LoVo (cell line): ENCODE measurements at regions not wholly inside any gene's neighbourhood (a gene's known extent, or its start where the extent isn't known, plus 50 kb on each side); places are given as distances from the start of the nearest gene placed in this dataset.

Experiments
- DNase-seq: peaks from one replicate; pipeline ENCODE4 v3.0.0-alpha.2; 2016; ENCODE audit warnings: low spot score

DNA sequence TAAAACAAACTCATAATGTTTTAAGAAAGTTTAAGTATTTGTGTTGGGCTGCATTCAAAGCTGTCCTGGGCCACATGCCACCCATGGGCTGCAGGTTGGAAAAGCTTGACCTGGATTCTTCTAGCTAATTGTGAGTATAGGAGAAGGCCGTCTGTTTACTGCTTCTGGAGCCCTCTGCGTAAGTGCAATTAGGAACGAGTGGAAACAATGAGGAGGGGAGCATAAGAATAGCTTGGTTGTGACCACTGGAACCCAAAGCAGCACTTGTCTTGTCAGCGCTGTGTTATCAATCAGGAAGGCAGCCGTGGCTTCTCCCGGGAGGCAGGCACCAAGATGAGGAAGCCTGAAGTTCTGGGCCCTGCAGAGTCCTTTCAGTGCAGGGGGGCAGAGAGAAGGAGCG lies 110.4 kb upstream of the MBNL2 start:
- no peak for DNase-seq

DNA sequence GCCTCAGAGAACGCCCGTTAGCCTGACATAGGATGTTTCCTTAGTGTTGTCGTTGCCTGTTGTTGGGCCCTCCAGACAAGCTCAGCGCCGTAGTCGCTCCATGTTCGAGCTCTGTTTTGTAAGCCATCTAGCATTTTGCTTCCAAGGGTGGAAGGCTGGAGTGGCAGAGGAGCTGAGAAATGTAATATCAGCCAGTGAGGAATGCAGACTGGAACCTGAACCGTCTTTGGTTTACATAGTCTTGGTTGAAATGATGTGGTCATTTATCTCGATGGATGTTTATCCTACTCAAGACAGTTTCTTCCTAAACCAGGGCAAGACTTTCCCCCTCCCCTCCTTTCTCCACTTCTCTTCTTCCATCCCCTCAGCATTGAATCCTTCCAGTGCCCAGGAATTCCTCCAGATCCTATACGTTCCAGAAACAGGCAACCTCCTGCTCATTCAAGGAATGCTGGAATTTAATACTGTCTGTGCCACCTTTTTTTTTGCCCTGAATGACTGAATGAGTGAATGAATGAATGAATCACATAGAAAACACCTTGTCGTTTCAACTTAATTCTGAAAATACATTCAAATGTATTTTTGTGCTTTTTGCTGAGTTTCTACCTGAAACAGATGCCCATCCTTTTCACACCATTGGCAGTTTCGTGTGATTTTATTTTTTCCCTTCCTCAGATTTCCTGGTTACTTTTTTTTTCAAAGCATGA lies 109.5 kb upstream of the MBNL2 start:
- DNase-seq, result no peak

- DNase-seq, result no peak
Observed at GRCh38 chr13:97113231-97114001, 108.7 kb upstream of the MBNL2 start.

DNA sequence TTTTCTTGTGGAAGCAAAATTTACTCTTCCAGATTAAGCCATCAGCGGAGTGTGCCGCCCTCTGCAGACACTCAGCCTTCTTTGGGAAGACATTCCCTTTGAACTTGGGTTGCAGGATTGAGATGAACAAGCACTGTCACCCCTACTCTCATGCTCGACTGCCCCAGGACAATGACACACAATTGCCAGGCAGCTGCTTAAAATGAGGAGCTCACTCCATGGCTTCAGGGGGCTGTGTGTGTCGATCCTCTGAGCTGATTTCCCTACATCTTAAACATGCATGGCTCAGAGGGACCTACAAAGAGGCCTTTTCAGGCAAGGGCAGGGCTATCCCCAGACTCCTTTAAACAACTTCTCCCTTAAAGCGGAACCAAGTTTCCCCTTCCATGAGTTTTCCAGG lies 107.5 kb upstream of the MBNL2 start:
- no peak for DNase-seq

DNA sequence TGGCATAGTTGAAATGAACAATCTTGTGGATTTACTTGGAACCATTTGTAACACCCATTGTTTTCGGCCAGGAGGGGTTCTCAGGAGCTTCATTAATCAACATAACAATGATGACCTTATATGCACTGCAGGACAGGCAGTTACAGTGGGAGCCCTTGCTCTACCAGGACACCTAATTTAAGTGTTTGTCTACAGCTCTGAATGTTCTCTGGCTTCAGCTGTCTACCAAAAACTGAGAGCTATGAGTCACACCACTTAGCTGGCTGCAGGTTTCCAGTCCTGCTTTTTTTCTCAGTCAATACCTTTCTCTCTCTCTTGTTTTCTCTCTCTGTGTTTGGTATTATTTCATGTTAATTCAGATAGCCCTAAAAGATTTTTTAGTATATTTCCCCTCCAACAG lies 105.4 kb upstream of the MBNL2 start:
- DNase-seq, result no peak

DNA sequence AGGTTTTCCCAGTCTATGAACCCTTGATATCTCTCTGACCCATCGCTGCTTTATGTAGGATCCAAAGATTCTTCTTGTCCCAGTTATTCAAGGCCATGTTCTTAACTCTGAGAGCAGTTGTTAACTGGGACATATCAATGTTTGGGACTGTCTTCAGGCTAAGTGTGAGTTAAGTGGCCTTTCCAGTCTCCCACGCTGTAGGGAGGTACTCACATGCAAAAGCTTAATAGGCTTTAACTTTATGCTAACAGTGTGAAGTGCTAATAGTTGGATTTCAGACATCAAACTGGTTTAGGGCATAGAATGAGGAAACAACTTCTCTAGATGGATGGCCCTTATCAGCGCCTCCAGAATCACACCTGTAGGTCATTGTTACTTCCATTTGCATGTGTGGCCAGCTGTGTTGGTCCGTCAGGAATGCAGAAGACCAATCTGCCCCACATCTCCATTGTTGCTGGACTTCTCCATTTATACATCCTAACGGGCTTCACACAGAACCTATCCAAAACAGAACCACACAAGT lies 104.7 kb upstream of the MBNL2 start:
- no peak for DNase-seq

GRCh38 chr13:97119943-97120342 lies 102.2 kb upstream of the MBNL2 start:
- DNase-seq, result no peak

GRCh38 chr13:97120346-97120745 lies 101.8 kb upstream of the MBNL2 start:
- DNase-seq, result no peak

DNA sequence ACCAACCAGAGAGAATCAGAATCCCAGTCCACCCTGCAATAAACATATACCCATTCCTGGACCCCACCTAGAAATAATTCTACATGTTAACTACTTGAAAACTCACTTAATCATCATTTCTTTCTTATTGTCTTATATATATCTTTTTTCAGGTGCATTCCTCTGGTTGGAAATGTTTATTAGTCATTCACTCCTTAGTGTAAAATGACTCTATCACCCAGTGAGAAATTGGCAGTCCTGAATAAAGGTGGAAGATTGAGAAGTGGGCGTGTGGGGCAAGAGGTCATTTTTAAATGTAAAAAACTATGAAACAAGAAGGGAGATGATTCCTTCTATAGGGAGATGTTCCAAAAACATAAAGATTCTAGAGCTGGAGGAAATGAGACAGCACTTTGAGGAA lies 101.2 kb upstream of the MBNL2 start:
- no peak for DNase-seq

- DNase-seq, result no peak
Observed at GRCh38 chr13:97121894-97122293, 100.2 kb upstream of the MBNL2 start.

GRCh38 chr13:97122381-97122996 lies 99.6 kb upstream of the MBNL2 start:
- peak; percentile 71 for DNase-seq

- DNase-seq, result no peak
Observed at GRCh38 chr13:97124206-97124605, 97.9 kb upstream of the MBNL2 start.

GRCh38 chr13:97124915-97125809 lies 97.0 kb upstream of the MBNL2 start:
- no peak for DNase-seq

- DNase-seq, result no peak
Observed at GRCh38 chr13:97125810-97126738, 96.1 kb upstream of the MBNL2 start.

- DNase-seq, result no peak
Observed at GRCh38 chr13:97127842-97128241, 94.3 kb upstream of the MBNL2 start.

DNA sequence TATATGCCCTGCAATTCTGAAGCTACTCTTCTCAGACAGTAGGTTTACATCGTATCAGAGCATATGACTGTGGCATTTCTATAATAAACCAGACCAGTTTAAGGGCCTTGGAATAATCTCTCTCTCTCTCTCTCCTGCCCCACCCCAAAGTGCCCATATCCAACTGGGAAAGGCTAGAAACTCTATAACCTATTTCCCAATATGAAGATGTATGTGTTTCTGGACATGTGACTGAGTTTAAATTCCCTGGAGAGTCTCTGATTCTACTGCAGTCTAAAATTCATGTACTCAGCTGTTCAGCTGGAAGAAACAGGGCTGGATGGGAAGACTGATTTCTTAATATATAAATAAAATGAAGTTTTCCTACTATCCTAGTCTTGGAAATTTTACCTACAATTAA lies 91.9 kb upstream of the MBNL2 start:
- DNase-seq, result no peak

DNA sequence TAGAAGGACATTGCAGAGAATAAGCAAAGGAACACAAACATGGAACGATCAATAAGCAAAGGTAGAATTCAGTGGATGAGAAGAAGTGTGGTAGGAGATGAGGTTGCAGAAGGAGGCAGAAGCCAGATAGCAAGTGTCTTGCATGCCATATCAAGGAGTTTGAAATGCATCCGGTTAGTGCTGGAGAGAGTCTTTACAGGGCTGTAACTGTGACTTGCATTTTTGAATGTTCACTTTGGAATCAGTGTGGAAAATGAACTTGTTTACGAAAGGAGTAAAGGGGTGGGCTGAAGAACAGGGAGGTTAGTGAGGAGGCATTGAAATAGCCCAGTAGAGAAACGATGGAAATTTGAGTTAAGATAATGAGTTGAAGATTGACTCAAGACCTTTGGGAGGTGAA lies 90.7 kb upstream of the MBNL2 start:
- no peak for DNase-seq

GRCh38 chr13:97133554-97133953 lies 88.6 kb upstream of the MBNL2 start:
- DNase-seq, result no peak

DNA sequence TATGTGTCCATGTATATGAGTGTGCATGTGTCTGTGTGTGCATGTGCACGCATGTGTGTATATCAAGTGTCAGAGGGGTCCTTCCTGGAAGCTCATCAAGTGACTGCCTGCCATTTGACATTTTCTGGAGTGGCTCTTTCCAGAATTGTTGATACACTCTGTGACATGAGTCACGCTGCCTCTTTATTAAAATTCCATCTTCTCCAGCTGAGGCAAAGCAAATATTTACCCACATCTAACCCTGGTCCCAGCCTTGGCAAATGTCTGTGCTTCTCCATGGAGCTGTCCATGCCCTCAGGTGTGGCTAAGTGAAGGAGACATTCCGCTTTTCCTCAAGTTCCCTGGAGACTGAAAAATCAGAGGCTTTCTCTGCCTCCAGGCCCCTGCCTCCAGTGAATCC lies 88.2 kb upstream of the MBNL2 start:
- DNase-seq, result peak; percentile 51

- DNase-seq, result no peak
Observed at GRCh38 chr13:97134364-97135095, 87.6 kb upstream of the MBNL2 start.
